Panc1 (cell line): ENCODE measurements at regions not wholly inside any gene's neighbourhood (a gene's known extent, or its start where the extent isn't known, plus 50 kb on each side); places are given as distances from the start of the nearest gene placed in this dataset.

Experiments used
- ATAC-seq: fragments of 200-7000 bp; cut with Tn5 transposase; 2 replicates; pipeline ENCODE4 v1.9.1; 2020; ENCODE audit warnings: mild to moderate bottlenecking, moderate library complexity
- BruUV-seq: library from RNA; stranded (reverse); fragments of 400-500 nt; replicated peaks from 2 replicates; lab custom pipeline; 2021; lab: Mats Ljungman, UMichigan
- CTCF ChIA-PET: fragments of 300-600 bp; sonication (Branson Sonifier 250); formaldehyde crosslinking; loops from one replicate; lab custom pipeline; 2022; ENCODE audit warnings: antibody characterized with exemption; lab: Charles Lee
- POLR2A ChIA-PET: fragments of 300-600 bp; sonication (Branson Sonifier 250); formaldehyde crosslinking; loops from one replicate; lab custom pipeline; 2022; ENCODE audit warnings: antibody characterized with exemption; lab: Charles Lee
- DNase-seq: peaks from one replicate; pipeline ENCODE4 v3.0.0-alpha.2; 2010; ENCODE audit warnings: low read depth, low spot score
- H3K27ac ChIP-seq: 2 replicates; pipeline ENCODE4 v1.5.1; 2011; ENCODE audit warnings: mild to moderate bottlenecking, low read length, inconsistent platforms
- H3K27me3 ChIP-seq: fragments of 200-500 bp; sonication (Bioruptor generic); 2 replicates; pipeline ENCODE4 v1.6.0; 2014; ENCODE audit warnings: low read length, inconsistent platforms; ENCODE audit not compliant: control insufficient read depth, insufficient read depth
- H3K36me3 ChIP-seq: fragments of 200-500 bp; sonication (Bioruptor generic); 2 replicates; pipeline ENCODE4 v1.5.1; 2014; ENCODE audit warnings: inconsistent platforms, mild to moderate bottlenecking, low read length, moderate library complexity; ENCODE audit not compliant: control insufficient read depth, insufficient read depth
- H3K4me1 ChIP-seq: 2 replicates; pipeline ENCODE4 v1.5.1; 2011; ENCODE audit warnings: inconsistent platforms, mild to moderate bottlenecking, low read length, moderate library complexity; ENCODE audit not compliant: control insufficient read depth, insufficient read depth
- H3K4me3 ChIP-seq, 2 experiments: 2 replicates each; pipeline ENCODE4 v1.5.1; 2011 to 2012; ENCODE audit warnings: low read depth in 2 of 2, low read length in 2 of 2, mild to moderate bottlenecking in 2 of 2, inconsistent platforms in 1 of 2, moderate library complexity in 1 of 2
- H3K9me3 ChIP-seq: fragments of 200-500 bp; sonication (Bioruptor generic); 2 replicates; pipeline ENCODE4 v1.5.1; 2014; ENCODE audit warnings: low read depth, mild to moderate bottlenecking, inconsistent platforms, low read length, moderate library complexity; ENCODE audit not compliant: control insufficient read depth, insufficient read depth
- CTCF ChIP-seq: fragments of 450-650 bp; IDR thresholded peaks from 2 replicates; pipeline ENCODE4 v1.5.1; 2017; ENCODE audit warnings: mild to moderate bottlenecking
- POLR2AphosphoS5 ChIP-seq: IDR thresholded peaks from 2 replicates; pipeline ENCODE4 v1.6.1; 2012; ENCODE audit warnings: mild to moderate bottlenecking, low read depth, low read length, moderate library complexity
- REST ChIP-seq, 2 experiments: IDR thresholded peaks; 2 replicates each; pipeline ENCODE4 v1.6.1; 2011 to 2012; ENCODE audit warnings: low read depth in 2 of 2, control low read depth in 1 of 2, low read length in 1 of 2, mild to moderate bottlenecking in 1 of 2, moderate library complexity in 1 of 2; ENCODE audit not compliant: insufficient read depth in 1 of 2
- SIN3A ChIP-seq: IDR thresholded peaks from 2 replicates; pipeline ENCODE4 v1.6.1; 2012; ENCODE audit warnings: low read depth, mild to moderate bottlenecking, low read length, moderate library complexity, borderline replicate concordance; ENCODE audit not compliant: insufficient read depth
- TCF7L2 ChIP-seq: IDR thresholded peaks from 2 replicates; pipeline ENCODE4 v1.6.1; 2011; ENCODE audit warnings: mild to moderate bottlenecking, low read depth, low read length, inconsistent platforms
- in situ Hi-C: cut with HindIII; loops from 2 replicates; pipeline ENCODE4 v1.10.0; 2016; ENCODE audit warnings: low sequenced_read_pairs, low pct_unique_long_range_greater_than_20kb
- intact Hi-C: fragments of 100-400 bp; cut with micrococcal nuclease; formaldehyde crosslinking; loops from one replicate; pipeline ENCODE4 v1.10.0; 2022; ENCODE audit not compliant: unreplicated experiment

DNA sequence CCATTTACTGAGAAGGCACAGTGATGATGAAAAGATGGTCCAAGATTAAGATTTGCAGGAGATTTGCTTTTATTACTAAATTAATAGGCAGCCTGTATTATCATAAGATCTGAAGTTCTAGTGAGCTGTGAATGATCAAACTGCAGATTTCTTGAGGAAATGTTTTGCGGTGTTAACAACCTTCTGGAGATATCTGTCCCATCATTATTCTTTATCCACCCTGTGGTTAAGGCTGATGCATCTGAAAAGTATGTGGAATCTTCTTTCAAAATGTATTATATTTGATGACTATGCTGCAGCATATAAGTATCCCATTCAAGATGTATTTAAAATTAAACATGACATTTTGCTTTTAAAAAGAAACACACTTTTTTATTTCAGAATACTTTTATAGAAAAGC lies 150.3 kb downstream of the POLR1F start:
- Histone ChIP-seq H3K36me3 (no peaks in the 10 kb centered on the region), H3K27me3 (no peaks in the 10 kb centered on the region), H3K27ac (no peak overlapping the region), H3K9me3 (peaks cover 17% of the 10 kb centered on the region; the same call in 1 of the 2 replicates), H3K4me1 (no peaks in the 10 kb centered on the region), H3K4me3 (no peak overlapping the region)
- no peak for DNase-seq
- no peak for TF ChIP-seq CTCF
- no peak for TF ChIP-seq SIN3A
- no peak for TF ChIP-seq TCF7L2
- no peak for TF ChIP-seq REST (IDR thresholded peaks at IDR 0.05; ENCODE audit: insufficient read depth in 1 of 2, low read depth in 2 of 2, low read length in 1 of 2)
- TF ChIP-seq POLR2AphosphoS5: no peak
- in situ Hi-C loops (no loop called here), intact Hi-C loops (no loop called here)
- ChIA-PET POLR2A (no interaction called here), CTCF (no interaction called here)
- no peak for ATAC-seq
- BruUV-seq: no TSS peak

DNA sequence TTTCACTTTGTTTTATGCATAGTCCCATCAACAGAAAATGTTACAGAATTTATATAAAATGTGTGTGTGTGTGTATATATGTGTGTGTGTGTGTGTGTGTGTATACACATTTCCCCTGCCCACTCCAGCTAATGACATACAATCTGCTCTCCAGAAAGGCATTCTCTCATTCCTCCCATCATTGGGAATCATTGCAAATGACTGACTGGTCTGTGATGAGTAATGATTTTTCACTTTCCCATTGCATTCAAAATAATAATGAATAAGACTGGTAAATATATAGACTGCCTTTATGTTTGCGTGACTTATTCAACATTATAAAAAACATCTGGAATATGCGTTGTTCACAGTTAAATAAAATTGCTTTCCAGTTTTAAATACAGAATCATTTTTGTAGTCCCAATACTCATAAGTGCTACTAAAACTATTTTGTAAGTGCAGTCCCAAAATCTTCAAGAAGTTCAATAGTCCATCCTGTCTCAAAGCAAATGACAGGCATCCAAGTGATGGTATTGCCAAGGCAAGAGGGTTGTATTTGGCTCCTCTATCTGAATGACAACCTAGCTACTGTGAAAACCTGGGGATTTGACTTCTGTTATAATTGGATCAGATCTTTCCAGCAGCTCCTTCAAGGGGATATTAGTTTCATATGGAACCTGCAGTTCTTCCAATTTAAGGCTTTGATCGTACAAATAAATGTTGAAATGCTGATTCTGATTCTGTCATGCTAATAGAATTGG lies 150.9 kb downstream of the POLR1F start:
- peaks cover 10% of the 10 kb centered on the region; the same call in 1 of the 2 replicates for H3K9me3 ChIP-seq
- ChIA-PET CTCF (no interaction called here), POLR2A (no interaction called here)
- no peaks in the 10 kb centered on the region for H3K4me1 ChIP-seq
- in situ Hi-C loops (no loop called here), intact Hi-C loops (no loop called here)
- no peaks in the 10 kb centered on the region for H3K27me3 ChIP-seq
- no peak for TF ChIP-seq POLR2AphosphoS5
- no peak for TF ChIP-seq SIN3A
- no peak for TF ChIP-seq TCF7L2
- no peak for TF ChIP-seq REST (IDR thresholded peaks at IDR 0.05; ENCODE audit: insufficient read depth in 1 of 2, low read depth in 2 of 2, low read length in 1 of 2)
- TF ChIP-seq CTCF: no peak
- ATAC-seq (no peak), DNase-seq (no peak)
- no peaks in the 10 kb centered on the region for H3K36me3 ChIP-seq
- no TSS peak for BruUV-seq
- H3K4me3 ChIP-seq: no peak overlapping the region
- no peak overlapping the region for H3K27ac ChIP-seq
